ENCODE measurements at regions not wholly inside any gene's neighbourhood (a gene's known extent, or its start where the extent isn't known, plus 50 kb on each side); places are given as distances from the start of the nearest gene placed in this dataset.

DNA sequence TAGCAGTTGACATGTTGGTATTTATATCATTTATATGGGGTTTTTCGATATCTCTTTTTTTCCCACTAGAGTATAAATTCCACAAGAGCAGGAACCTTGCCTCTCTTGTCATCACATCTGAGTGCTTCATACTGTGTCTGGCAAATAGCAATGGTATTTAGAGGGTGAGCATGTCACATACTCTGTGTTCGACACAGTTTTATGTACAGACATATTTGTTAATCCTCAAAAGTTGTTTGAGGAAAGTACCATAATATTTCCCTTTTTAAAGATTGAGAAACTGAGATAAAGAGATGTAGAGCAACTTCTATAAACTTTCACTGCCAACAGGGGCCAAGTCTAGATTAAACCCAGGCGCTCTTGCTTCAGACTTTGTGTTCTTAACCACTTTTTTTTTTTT, 324.6 kb upstream of the PDGFD start:
- Histone ChIP-seq H3K4me3 (no peak overlapping the region), H3K27ac (no peak overlapping the region), H3K9me3 (peaks cover 0 to 51% (median 32%) of the 10 kb centered on the region in 12 donors), H3K36me3 (no peaks in the 10 kb centered on the region), H3K27me3 (no peaks in the 10 kb centered on the region), H3K4me1 (peaks cover 0 to 12% (median 0%) of the 10 kb centered on the region in 12 donors)
- intact Hi-C loops (cut with DNase I): no loop called here
- TF ChIP-seq, protein P1, sequence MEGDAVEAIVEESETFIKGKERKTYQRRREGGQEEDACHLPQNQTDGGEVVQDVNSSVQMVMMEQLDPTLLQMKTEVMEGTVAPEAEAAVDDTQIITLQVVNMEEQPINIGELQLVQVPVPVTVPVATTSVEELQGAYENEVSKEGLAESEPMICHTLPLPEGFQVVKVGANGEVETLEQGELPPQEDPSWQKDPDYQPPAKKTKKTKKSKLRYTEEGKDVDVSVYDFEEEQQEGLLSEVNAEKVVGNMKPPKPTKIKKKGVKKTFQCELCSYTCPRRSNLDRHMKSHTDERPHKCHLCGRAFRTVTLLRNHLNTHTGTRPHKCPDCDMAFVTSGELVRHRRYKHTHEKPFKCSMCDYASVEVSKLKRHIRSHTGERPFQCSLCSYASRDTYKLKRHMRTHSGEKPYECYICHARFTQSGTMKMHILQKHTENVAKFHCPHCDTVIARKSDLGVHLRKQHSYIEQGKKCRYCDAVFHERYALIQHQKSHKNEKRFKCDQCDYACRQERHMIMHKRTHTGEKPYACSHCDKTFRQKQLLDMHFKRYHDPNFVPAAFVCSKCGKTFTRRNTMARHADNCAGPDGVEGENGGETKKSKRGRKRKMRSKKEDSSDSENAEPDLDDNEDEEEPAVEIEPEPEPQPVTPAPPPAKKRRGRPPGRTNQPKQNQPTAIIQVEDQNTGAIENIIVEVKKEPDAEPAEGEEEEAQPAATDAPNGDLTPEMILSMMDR (IDR thresholded peaks at IDR 0.05): no peak
- TF ChIP-seq POLR2A (IDR thresholded peaks at IDR 0.05): no peak
- WGBS, 4 donors: 49 to 55% (median 50%) methylated on average over 3 of the region's 3 CpGs
- ATAC-seq: no peak
- no peak for DNase-seq

DNA sequence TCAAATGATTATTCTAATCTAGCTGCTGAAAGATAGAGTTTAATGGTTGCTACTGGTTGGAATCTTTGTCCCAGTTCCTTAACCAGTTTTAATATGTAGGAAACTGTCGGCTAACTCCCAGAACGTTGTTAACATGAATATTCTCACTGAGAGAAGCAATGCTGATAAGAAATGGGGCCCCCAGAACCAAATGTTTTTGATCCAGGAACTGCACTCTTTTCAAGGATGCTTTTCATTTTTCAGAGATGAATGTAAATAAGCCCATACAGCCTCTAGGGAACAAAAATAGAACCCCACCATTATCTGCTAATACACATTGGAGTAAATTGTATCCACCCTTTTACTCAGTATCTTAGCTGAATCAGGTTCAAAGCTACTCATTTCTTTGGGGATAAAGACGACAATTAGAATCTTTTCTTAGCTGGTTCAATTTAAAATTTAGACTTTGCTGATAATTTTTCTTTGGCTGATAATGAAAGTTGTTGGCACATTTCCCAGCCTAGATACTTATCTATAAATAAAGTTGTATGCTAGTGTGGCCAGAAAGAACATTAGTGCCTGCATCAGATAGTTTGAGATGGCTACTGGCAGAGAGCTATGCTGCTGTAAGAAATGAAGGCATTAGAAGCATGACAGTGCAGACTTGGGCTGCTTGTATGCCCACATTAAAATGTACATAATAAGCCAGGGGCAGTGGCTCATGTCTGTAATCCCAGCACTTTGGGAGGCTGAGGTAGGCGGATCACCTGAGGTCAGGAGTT, 323.3 kb upstream of the PDGFD start:
- H3K9me3 ChIP-seq: peaks cover 0 to 51% (median 31%) of the 10 kb centered on the region in 12 donors
- H3K27ac ChIP-seq: no peak overlapping the region
- no peaks in the 10 kb centered on the region for H3K27me3 ChIP-seq
- H3K36me3 ChIP-seq: no peaks in the 10 kb centered on the region
- no peak for ATAC-seq
- intact Hi-C loops (cut with DNase I): no loop called here
- DNase-seq: no peak
- no peak for TF ChIP-seq POLR2A (IDR thresholded peaks at IDR 0.05)
- TF ChIP-seq, protein P1 (IDR thresholded peaks at IDR 0.05): no peak
- H3K4me1 ChIP-seq: peaks cover 0 to 12% (median 0%) of the 10 kb centered on the region in 12 donors
- 44 to 47% (median 45%) methylated on average over 4 of the region's 4 CpGs for WGBS, 4 donors
- no peak overlapping the region for H3K4me3 ChIP-seq

DNA sequence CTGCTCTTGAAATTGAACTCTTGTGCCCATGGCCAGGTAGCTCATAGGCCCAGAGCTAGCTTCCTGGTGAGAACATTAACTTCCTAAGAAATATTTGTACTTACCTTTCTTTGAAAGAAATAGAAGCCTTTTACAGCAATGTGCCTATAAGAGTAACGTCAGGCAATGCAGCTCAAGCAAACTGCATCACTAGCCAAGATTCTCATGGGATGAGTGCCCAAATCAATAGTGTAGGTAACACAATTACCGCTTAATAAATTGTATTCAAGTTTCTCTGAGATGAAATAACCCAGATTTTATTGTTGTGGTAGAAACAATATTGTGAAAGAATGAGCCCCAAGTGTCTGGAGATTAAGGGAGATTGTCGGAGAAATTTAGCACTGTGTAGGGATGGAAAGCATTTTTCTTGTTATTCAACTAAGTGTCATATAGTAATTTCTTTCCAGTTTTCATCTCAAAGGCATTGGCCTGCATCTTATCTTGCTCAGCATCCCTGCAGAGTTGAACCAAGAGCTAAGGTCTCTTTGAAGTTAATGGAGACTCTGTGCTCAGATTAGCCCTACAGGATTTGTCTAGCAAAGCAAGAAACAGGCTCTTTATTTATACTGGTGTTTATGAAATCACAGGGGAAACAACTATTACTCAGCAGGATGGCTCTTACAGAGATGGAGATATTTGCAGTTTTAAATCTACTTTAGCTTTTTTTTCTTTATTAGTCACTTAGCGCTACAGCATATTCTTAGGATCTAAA, 321.0 kb upstream of the PDGFD start:
- no peak for DNase-seq
- H3K9me3 ChIP-seq: peaks cover 0 to 43% (median 16%) of the 10 kb centered on the region in 12 donors
- no peaks in the 10 kb centered on the region for H3K27me3 ChIP-seq
- no peak overlapping the region for H3K27ac ChIP-seq
- WGBS, 4 donors: 63 to 70% (median 67%) methylated on average over 4 of the region's 4 CpGs
- ATAC-seq: no peak
- peaks cover 0 to 12% (median 0%) of the 10 kb centered on the region in 12 donors for H3K4me1 ChIP-seq
- H3K4me3 ChIP-seq: no peak overlapping the region
- intact Hi-C loops (cut with DNase I): no loop called here
- TF ChIP-seq POLR2A (IDR thresholded peaks at IDR 0.05): no peak
- TF ChIP-seq, protein P1 (IDR thresholded peaks at IDR 0.05): no peak
- H3K36me3 ChIP-seq: no peaks in the 10 kb centered on the region

DNA sequence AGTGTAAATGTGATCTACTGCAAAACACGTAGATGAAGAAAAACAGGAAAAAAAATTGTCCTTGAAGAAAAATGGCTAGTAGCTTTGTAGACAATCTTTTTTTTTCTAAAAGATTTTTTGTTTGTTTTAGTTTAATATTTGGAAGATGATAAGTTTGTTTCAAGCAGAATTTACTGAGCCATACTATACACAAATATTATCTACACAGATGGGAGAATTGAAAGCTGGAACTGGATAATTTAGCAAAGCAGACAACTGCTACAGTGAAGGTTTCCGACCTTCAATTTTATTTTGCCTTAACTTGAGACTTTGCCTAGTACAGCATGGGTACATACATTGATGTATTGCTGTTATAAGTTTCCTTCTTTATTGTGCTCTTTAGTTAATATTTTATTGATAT, 313.0 kb upstream of the PDGFD start:
- Histone ChIP-seq H3K4me1 (no peaks in the 10 kb centered on the region), H3K4me3 (no peak overlapping the region), H3K27ac (no peak overlapping the region), H3K27me3 (no peaks in the 10 kb centered on the region), H3K9me3 (peaks cover 0 to 11% (median 0%) of the 10 kb centered on the region in 12 donors), H3K36me3 (no peaks in the 10 kb centered on the region)
- ATAC-seq (no peak), DNase-seq (no peak)
- TF ChIP-seq POLR2A (IDR thresholded peaks at IDR 0.05): no peak
- WGBS, 4 donors: 77 to 91% (median 84%) methylated on average over 2 of the region's 2 CpGs
- intact Hi-C loops (cut with DNase I): no loop called here
